ACHN (cell line): ENCODE measurements at regions not wholly inside any gene's neighbourhood (a gene's known extent, or its start where the extent isn't known, plus 50 kb on each side); places are given as distances from the start of the nearest gene placed in this dataset.
"Not testable (repeated sequence)": the region's sequence is repeated elsewhere in the genome, so short reads cannot be mapped to it uniquely, and the experiment has no call there.

Source experiments
- DNase-seq: peaks from one replicate; pipeline ENCODE4 v3.0.0-alpha.2; 2015
- in situ Hi-C: cut with HindIII; loops from 2 replicates; pipeline ENCODE4 v1.10.0; 2017; ENCODE audit warnings: low sequenced_read_pairs, low pct_ligation_motif_present, low pct_unique_long_range_greater_than_20kb

- in situ Hi-C loops, result no loop called here
- DNase-seq, result no peak
Observed at GRCh38 chrX:139172731-139173130, 357.8 kb upstream of the F9 start.

GRCh38 chrX:139170526-139171173 lies 359.9 kb upstream of the F9 start:
- in situ Hi-C loops, result no loop called here
- DNase-seq, result no peak

- in situ Hi-C loops, result no loop called here
- no peak for DNase-seq
Observed at GRCh38 chrX:139167282-139167681, 363.3 kb upstream of the F9 start.

- in situ Hi-C loops, result no loop called here
- DNase-seq, result no peak
Observed at GRCh38 chrX:139158256-139158655, 372.3 kb upstream of the F9 start.

DNA sequence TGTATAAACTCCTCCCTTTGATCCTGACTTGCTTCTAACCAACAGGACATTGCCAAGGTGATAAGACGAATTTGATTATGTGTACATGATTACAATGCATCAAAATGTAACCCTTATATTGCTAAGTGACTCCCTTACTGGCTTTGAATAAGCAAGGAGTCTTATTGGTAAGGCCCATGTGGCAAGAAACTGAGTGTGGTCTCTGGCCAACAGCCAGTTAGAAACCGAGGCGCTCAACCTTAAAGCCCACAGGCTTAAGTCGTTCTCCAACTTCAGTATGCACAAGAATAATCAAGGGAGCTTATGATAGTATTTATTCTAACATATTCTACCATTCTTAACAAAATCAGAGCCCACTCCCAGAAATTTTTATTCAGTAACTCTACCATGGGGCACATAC lies 374.2 kb upstream of the F9 start:
- DNase-seq, result no peak
- in situ Hi-C loops, result no loop called here

DNA sequence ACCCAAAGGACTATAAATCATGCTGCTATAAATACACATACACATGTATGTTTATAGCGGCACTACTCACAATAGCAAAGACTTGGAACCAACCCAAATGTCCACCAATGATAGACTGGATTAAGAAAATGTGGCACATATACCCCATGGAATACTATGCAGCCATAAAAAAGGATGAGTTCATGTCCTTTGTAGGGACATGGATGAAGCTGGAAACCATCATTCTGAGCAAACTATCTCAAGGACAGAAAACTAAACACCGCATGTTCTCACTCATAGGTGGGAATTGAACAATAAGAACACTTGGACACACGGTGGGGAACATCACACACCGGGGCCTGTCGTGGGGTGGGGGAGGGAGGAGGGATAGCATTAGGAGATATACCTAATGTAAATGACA lies 383.9 kb upstream of the F9 start:
- in situ Hi-C loops, DNase-seq: not testable (repeated sequence)

GRCh38 chrX:139141370-139141769 lies 389.2 kb upstream of the F9 start:
- in situ Hi-C loops, result no loop called here
- no peak for DNase-seq

DNA sequence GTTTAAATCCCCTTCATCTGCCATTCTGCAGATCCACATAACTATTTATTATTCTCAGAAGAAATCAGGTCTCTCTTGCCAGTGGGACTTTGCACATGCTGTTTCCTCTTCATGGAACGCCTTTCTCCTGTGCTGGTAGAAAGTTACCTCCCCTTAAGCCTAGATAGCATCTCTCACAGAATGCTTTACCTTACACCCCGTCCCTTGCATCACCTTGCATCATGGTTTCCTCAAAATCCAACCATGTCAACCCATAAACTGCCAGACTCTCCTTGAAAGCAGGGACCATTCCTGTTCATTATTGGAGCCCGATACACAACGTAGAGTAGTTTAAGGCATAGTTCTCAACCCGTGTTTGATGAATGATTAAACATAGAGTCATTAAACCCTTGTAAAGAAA lies 396.2 kb upstream of the F9 start:
- in situ Hi-C loops, result no loop called here
- DNase-seq, result no peak

- peak; percentile 34 for DNase-seq
- in situ Hi-C loops, result no loop called here
Observed at GRCh38 chrX:139126493-139126892, 404.0 kb upstream of the F9 start.

DNA sequence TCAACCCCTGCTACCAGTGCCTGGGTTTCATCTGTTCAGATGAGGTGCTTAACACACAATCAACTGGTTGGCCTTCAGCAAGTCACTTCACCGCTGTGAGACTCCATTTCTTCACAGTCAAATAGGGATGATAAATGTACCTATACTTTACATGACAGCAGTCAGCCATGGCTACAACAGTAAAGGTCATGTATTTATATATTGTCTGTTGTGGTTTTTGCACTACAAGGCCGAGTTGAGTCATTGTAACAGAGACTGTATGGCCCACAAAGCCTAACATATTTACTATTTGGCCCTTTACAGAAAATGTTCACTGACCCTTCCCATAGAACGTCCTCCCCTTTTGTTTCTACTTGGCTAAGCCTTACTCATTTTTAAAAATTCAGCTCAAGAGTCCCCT lies 404.6 kb upstream of the F9 start:
- in situ Hi-C loops, result no loop called here
- no peak for DNase-seq

DNA sequence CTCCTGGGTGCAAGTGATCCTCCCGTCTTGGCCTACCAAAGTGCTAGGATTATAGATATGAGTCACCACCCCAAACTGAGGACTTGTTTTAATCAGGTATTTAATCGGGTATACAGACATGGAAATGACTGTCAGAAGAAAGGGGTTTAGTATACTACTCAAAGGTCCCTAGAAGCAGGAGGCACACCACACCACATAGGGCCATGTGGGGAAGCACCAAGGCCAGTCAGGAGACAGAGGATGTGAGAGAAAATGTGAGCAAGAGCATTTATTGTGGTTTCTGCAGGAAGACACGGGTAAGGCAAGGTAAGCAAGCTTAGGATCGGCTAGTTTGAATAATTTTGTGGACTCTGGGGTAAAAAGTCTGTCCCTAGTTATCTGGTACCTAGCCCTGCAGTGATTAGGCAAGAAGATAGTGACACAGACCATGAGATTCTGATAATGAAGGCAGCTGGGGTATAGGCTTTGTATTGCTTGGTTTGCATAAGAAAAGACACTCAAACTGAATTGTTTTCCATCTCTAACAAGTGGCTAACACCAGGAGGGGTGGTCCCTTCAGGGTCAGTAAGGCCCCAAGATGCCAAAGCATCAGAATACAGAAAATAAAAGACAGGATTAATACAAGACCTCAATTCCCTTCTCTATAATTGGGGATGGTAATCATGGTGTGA lies 408.8 kb upstream of the F9 start:
- in situ Hi-C loops, result no loop called here
- no peak for DNase-seq

DNA sequence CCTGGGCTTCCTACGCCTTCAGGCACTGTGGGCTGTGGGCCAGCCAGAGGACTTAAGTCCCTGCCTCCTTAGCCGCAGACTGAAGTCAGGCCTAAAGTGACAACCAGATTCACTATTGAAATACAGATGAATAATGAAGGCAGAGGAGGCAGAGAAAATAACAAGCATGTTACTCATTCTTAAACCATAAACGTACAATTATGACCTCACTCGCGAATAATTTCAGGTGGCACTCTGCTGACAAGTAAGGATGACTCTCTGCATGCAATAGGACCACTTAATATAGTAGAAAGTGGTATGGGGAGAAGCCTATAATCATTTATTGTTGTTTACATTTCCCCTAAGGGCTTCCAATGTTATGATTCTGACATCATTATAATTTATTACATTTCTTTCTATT lies 409.2 kb upstream of the FGF13 start:
- DNase-seq, result no peak
- in situ Hi-C loops, result no loop called here

- in situ Hi-C loops, result no loop called here
- DNase-seq, result no peak
Observed at GRCh38 chrX:139113708-139114107, 402.2 kb upstream of the FGF13 start.

- no peak for DNase-seq
- in situ Hi-C loops, result no loop called here
Observed at GRCh38 chrX:139112432-139112831, 400.9 kb upstream of the FGF13 start.

DNA sequence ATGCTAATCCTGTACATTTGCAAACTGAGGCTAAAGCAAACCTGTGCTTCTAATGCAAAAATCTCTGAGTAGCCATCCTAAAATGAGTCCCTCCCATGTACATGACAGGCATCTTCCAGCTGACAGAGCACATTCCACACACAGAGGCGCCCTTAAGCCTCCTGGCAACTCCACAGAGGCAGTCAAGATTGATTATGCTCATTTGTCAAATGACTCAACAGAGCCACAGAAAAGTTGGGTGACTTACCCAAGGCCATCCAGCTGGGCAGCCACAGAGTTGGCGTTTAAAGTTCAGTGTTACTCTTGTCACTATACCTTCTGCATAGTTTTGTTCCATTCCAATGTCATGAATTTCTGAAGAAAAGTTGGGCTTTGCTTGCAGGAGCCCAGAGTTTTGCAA lies 394.6 kb upstream of the FGF13 start:
- DNase-seq, result no peak
- in situ Hi-C loops, result no loop called here

DNA sequence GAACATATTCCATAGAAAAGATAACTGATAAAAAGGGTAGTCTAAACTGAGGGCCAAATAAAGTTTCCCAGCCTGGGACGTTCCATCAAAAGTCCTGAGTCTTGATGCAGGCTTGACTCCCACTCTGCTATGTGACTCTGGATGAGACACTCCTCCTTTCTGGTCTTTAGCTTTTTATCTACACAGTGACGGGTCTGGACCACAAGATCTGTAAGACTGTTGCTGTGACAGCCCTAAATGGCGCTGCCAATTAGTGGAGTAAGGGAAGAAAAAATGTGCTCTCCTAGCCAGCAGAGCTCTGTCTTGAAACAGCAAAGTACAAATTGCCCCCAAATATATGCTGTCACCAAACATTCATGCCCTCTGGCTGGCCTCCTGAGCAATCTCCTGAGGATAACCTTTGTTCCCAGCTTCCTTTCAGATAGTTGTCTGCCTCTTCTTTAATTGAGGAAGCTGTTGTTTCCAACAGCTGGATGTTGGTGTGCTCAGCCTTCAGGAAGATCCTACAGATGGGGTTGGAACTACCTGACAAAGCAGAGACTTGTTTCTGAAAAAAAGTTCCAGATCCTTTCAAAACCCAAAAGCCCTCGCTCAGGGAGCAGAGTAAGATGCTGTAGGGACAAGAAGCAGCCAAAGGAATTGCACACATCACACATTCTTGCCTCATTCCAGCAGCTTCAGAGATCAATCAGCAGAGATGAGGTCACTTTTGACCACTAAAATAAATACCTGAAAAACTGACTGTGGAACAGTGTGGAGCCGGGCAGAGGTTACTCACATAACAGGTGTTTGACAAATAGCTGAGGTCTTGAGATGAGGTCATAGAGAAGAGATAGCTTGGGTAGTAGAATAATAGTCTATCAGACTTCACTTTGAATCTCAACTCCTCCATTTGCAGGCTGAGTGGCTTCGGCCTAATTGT lies 383.4 kb upstream of the FGF13 start:
- no peak for DNase-seq
- in situ Hi-C loops, result no loop called here

DNA sequence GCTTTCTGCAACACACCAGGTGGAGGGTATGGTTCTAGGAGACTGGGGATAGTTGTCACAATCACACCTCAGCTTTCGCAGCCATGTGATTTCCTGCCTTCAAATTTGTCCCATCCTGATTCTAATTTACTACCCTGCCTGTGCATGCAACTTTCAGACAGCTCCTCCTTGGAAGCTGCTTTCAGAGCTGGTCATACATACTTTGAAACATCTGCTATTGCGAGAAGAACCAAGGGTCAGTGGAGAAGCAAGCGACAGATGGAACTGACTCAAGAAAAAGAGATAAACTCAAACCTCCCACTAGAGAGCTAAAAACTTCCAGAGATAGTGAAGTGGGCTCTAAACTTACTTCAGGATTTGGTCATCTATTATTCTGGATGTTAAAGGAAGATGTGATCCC lies 381.7 kb upstream of the FGF13 start:
- in situ Hi-C loops, result no loop called here
- DNase-seq, result no peak

- no peak for DNase-seq
- in situ Hi-C loops, result no loop called here
Observed at GRCh38 chrX:139091878-139092277, 380.4 kb upstream of the FGF13 start.

DNA sequence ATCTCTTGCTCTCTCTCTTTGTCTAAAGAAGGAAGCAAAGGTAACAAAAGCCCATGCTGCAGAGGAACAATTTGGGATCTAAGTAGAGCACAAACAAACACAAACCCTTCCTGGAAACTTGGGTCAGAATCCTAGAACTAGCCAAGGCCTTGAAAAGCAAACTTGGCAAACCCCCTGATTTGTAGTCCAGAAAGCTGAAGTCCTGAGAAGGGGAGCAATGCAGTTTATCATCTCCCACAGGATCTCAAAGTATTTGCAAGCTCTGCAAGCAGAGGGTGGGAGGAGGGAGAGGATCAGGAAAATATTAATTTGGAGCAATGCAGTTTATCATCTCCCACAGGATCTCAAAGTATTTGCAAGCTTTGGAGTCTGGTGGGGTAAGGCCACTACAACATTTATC lies 379.5 kb upstream of the FGF13 start:
- DNase-seq, result no peak
- in situ Hi-C loops, result no loop called here

- DNase-seq, result no peak
- in situ Hi-C loops, result no loop called here
Observed at GRCh38 chrX:139086246-139086645, 374.7 kb upstream of the FGF13 start.
